IPS-15b (cell line): ENCODE measurements at regions not wholly inside any gene's neighbourhood (a gene's known extent, or its start where the extent isn't known, plus 50 kb on each side); places are given as distances from the start of the nearest gene placed in this dataset.

Experiments
- H3K27me3 ChIP-seq: one replicate; pipeline ENCODE4 v1.6.1; 2013; ENCODE audit warnings: low read length; ENCODE audit not compliant: control insufficient read depth, insufficient read depth
- H3K36me3 ChIP-seq: one replicate; pipeline ENCODE4 v1.6.1; 2013; ENCODE audit warnings: low read length; ENCODE audit not compliant: control insufficient read depth, insufficient read depth
- H3K4me1 ChIP-seq: one replicate; pipeline ENCODE4 v1.6.1; 2013; ENCODE audit warnings: mild to moderate bottlenecking, low read length; ENCODE audit not compliant: control insufficient read depth, insufficient read depth
- H3K4me3 ChIP-seq: one replicate; pipeline ENCODE4 v1.5.1; 2013; ENCODE audit warnings: low read depth, low read length
- H3K9ac ChIP-seq: one replicate; pipeline ENCODE4 v1.6.1; 2013; ENCODE audit warnings: low read depth, mild to moderate bottlenecking, low read length
- H3K9me3 ChIP-seq: one replicate; pipeline ENCODE4 v1.6.1; 2013; ENCODE audit warnings: mild to moderate bottlenecking, low read length; ENCODE audit not compliant: control insufficient read depth, insufficient read depth

DNA sequence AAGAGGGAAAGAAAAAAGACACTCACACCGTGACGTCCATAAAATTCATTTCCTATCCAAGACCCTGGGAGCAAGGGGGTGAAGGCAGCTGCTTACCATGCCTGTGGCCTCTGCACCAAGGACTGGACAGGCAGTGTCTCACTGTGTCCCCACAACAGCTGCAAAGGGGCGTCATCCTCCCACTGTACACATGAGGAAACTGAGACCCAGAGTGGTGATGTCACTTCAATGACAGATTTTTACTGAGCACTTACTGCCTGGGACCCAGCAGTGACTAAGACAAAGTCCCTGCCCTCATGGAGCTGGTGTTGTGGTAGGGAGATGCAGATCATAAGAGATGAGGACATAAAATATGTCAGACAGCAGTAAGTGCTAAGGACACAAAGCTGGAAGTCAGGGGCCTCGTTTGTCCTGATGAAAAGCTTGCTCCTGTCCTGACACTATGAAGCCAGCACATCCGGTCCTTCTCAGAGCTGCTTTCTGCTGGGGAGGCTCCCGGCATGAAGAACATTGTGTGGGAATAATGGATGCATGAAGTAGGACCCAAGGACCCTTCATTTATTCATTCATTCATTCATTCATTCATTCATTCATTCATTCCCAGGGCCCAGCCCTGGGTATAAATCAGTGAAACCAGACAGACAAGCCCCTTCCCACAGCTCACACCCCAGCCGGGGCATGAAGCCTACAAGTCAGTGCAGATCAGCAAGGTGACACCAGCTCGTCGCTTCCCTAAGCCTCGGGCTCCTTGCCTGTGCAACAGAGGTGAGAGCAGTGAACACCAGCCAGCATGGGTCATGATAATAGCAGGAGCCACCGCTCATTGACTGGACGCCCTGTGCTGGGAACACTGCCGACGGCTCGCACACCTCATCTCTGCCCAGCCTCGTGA, 473.7 kb downstream of the MATN1 start:
- no peaks in the 10 kb centered on the region for H3K4me1 ChIP-seq
- H3K4me3 ChIP-seq: no peak overlapping the region
- no peaks in the 10 kb centered on the region for H3K27me3 ChIP-seq
- H3K9me3 ChIP-seq: no peaks in the 10 kb centered on the region
- no peak overlapping the region for H3K9ac ChIP-seq
- H3K36me3 ChIP-seq: no peaks in the 10 kb centered on the region

DNA sequence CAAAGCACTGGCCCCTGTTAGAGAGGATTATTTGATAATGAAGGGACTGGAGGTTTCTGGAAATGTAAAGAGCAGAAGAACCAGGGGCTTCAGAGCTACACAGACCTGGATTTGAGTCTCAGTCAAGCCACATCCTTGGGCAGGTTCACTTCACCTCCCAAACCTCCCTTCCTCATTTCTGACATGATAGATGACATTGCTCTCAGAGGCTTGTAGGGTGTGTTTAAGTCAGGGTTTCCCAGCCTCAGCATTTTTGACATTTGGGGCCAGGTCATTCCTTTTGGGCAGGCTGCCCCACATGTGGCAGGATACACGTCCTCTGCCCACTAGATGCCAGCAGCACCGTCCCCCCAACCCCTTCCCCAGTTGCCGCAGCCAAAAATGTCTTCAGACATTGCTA, 474.6 kb downstream of the MATN1 start:
- Histone ChIP-seq H3K27me3 (no peaks in the 10 kb centered on the region), H3K9me3 (no peaks in the 10 kb centered on the region), H3K36me3 (no peaks in the 10 kb centered on the region), H3K9ac (no peak overlapping the region), H3K4me1 (no peaks in the 10 kb centered on the region), H3K4me3 (no peak overlapping the region)

DNA sequence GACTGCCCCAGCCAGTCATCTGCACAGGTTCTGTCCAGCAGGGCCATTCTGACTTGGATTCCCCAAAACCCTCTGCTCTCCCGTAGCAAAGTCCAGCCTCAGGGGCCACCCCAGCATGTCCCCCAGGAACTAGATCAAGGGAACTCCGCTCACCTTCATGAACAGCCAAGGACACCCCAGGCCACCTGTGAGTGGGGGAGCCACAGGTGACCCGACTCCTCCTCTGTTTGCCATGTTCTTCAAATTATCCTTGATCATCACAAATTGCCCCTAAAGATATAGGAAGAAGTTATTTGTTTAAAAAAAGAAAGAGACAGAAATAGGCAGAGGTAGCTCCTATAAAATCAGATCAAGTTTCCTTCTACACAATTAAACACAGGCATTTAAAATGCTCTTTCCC, 475.0 kb downstream of the MATN1 start:
- Histone ChIP-seq H3K4me3 (no peak overlapping the region), H3K27me3 (no peaks in the 10 kb centered on the region), H3K9ac (no peak overlapping the region), H3K9me3 (no peaks in the 10 kb centered on the region), H3K4me1 (no peaks in the 10 kb centered on the region), H3K36me3 (no peaks in the 10 kb centered on the region)

DNA sequence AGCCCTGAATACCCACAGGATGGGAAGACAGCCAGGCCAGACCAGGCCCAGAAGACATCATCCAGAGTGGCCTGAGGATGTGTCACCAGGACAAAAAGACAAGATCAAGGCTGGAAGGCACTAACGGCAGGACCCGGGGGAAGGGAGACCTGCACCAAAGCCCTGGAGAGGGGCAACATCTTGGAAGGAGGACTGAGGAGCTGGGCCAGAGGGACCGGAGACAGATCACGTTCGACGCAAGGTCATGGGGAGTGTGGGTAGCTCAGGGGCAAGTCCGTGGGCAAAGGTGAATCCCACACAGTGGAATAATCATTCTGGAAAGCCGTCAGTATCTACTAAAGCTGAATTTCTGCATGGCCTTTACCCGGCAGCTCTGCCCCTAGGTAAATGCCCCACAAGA, 478.6 kb downstream of the MATN1 start:
- Histone ChIP-seq H3K4me3 (no peak overlapping the region), H3K9me3 (no peaks in the 10 kb centered on the region), H3K27me3 (no peaks in the 10 kb centered on the region), H3K9ac (no peak overlapping the region), H3K36me3 (no peaks in the 10 kb centered on the region), H3K4me1 (no peaks in the 10 kb centered on the region)

DNA sequence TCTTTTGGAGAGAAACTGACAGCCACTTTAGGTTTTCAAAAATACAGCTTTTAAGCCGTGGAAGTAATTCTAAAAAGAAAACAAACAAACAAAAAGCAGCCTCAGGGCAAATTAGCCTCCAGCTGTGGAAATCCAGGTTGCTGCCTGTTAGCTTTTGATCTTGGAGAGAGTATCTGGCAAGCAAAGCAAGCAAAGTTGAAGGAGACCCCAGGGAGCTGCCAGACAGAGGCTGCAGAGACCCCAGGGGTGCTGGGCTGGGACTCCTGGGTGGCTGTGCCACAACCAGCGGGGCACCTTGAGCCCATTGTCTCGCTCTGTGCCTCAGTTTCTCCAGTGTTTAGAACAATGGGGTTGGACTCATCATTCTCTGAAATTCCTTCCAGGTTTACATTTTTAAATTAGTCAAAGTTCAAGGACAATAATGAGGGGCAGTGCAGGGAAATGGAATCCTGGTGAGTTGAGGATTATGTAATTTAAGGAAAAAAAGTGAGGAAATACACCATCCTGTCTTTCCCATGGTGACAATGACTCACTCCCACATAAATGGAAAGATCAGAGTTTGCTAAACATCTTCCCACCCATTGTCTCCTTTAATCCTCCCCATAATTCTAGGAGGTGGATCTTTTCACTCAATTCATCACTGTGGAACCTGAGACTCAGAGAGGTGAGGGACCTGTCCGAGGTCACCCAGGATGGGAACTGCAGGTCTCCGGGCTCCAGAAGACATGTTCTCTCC, 480.5 kb downstream of the MATN1 start:
- Histone ChIP-seq H3K4me1 (no peaks in the 10 kb centered on the region), H3K9me3 (no peaks in the 10 kb centered on the region), H3K4me3 (no peak overlapping the region), H3K36me3 (no peaks in the 10 kb centered on the region), H3K27me3 (no peaks in the 10 kb centered on the region), H3K9ac (no peak overlapping the region)

DNA sequence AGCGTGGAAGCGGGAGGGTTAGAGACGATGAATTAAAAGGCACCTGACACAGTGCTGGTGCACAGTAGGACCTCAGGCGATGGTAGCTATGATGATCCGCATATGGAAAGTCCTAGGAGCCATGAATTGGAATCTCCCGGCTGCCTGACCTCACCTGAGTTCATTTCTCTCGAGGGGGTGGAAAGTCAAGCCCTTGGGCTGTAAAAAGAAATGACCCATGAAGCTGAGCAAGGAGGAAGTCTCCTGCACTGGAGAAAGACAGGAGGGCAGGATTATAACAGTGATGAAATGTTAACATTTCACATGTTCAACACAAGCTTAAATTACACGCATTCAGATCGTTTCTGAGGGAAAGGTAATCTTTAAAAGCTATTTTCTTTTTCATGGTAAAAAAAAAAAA, 481.2 kb downstream of the MATN1 start:
- H3K9ac ChIP-seq: no peak overlapping the region
- H3K27me3 ChIP-seq: no peaks in the 10 kb centered on the region
- no peaks in the 10 kb centered on the region for H3K36me3 ChIP-seq
- H3K4me1 ChIP-seq: no peaks in the 10 kb centered on the region
- no peak overlapping the region for H3K4me3 ChIP-seq
- H3K9me3 ChIP-seq: no peaks in the 10 kb centered on the region

DNA sequence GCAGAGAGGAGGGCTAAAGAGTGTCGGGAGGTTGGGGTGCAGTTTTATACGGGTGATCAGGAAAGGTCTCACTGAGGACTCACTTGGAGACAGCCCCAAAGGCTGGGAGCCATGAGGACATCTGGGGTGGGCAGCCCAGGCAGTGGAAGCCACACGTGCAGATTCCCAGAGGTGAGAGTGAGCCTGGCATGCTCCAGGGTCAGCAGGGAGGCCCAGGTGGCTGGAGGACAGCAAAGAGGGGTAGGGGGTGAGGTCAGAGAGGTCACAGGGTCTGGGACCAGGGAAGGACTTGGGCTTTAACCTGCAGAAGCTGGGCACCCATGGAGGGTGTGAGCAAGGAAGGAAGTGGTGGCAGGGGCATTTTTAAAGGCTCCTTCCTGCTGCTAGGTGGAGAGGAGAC, 481.7 kb downstream of the MATN1 start:
- Histone ChIP-seq H3K27me3 (no peaks in the 10 kb centered on the region), H3K9ac (no peak overlapping the region), H3K4me1 (no peaks in the 10 kb centered on the region), H3K4me3 (no peak overlapping the region), H3K9me3 (no peaks in the 10 kb centered on the region), H3K36me3 (no peaks in the 10 kb centered on the region)

DNA sequence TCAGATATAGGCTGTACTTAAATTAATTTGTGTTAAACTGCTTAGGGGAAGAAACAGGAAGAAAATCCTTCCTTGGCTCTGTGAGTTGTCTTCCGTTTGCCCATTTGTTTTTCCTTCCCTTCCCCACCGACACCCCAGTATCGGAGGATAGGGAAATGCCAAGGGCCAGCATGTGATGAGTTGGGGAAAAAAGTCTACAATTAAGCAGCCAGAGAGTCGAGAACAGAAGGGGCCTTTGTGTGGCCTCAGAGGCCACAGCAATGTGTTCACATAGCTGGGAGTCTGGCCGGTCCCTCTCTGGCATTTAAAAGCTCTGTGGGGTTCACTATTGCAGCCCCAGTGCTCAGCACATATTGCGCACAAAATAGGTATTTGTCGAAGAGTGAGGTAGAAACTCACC, 489.3 kb downstream of the MATN1 start:
- Histone ChIP-seq H3K36me3 (no peaks in the 10 kb centered on the region), H3K9me3 (no peaks in the 10 kb centered on the region), H3K4me1 (no peaks in the 10 kb centered on the region), H3K27me3 (no peaks in the 10 kb centered on the region), H3K9ac (no peak overlapping the region), H3K4me3 (no peak overlapping the region)

DNA sequence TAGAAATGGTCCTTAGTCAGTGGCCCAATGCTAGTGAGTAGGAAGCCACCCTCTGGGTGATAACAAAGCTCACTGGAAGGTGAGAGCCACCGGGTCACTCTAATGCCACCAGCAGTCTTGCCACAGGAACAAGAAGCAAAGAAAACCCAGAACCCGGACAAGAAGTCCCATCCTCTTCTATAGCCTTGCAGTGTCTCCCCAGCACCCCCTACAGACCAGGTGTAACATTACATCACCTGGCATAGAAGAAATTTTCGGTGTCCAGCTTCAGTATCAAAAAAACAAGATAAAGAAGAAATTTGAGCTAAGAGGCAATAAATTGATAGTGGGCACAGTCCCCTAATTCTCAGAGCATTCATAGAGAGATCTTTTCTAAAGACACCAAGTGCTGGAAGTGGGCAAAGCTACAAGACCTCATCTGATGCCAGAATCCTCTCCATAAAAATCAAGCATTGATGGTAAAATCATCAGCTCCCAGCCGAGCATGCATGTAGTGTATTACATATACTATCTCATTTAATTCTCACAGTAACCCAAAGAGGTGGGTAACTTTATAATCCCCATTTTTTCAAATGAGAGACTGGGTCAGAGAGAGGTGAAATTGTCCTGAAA, 491.0 kb downstream of the MATN1 start:
- no peaks in the 10 kb centered on the region for H3K36me3 ChIP-seq
- H3K4me1 ChIP-seq: no peaks in the 10 kb centered on the region
- no peak overlapping the region for H3K4me3 ChIP-seq
- no peaks in the 10 kb centered on the region for H3K27me3 ChIP-seq
- H3K9ac ChIP-seq: no peak overlapping the region
- no peaks in the 10 kb centered on the region for H3K9me3 ChIP-seq

DNA sequence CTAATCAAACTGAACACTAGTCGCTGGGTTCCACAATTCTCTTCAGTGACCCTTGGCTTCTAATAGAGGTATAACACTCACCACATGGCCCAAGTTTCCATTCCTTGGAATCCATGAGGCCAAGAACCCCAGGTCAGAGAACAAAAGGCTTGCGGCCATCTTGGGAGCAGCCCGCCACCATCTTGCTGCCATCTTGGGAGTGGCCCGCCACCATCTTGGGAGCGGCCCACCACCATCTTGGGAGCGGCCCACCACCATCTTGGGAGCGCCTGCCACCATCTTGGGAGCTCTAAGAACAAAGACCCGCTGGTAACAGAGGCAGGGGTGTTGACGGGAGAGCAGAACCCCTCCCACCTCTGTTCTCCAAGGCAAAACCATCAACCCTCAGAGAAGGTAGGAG, 493.4 kb downstream of the MATN1 start:
- Histone ChIP-seq H3K36me3 (no peaks in the 10 kb centered on the region), H3K4me3 (no peak overlapping the region), H3K27me3 (no peaks in the 10 kb centered on the region), H3K9me3 (no peaks in the 10 kb centered on the region), H3K9ac (no peak overlapping the region), H3K4me1 (no peaks in the 10 kb centered on the region)

DNA sequence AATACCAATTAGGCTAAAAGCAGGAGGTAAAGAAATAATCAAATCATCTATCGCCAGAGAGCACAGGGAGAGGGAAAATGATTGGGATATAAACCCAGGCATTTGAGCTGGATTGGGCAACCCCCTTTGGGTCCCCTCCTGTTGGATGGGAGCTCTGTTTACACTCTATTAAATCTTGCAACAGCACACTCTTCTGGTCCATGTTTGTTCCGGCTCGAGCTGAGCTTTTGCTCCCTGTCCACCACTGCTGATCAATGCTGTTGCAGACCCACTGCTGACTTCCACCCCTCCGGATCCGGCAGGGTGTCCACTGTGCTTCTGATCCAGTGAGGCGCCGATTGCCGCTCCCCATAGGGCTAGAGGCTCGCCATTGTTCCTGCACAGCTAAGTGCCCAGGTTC, 493.8 kb downstream of the MATN1 start:
- no peak overlapping the region for H3K9ac ChIP-seq
- H3K4me3 ChIP-seq: no peak overlapping the region
- no peaks in the 10 kb centered on the region for H3K4me1 ChIP-seq
- H3K36me3 ChIP-seq: no peaks in the 10 kb centered on the region
- no peaks in the 10 kb centered on the region for H3K9me3 ChIP-seq
- no peaks in the 10 kb centered on the region for H3K27me3 ChIP-seq

DNA sequence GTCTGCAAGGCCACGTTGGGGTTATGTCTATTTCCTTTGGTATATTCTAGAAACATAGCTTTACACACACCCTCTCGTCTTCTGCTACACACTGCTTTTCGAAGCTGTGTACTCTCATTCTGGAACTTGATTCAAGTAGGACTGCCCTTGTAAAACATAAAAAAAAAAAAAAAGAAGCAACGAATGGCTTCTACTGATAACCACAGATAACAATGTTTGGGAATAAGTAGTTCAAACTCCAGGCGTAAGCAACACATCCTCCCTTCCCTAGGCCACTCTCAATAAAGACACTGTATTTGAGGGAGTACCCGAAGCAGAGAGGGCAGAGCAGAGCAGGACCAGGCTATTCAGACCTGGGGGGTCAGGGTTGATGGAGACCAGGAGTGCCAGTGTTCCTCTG, 496.7 kb downstream of the MATN1 start:
- Histone ChIP-seq H3K36me3 (no peaks in the 10 kb centered on the region), H3K4me3 (no peak overlapping the region), H3K27me3 (no peaks in the 10 kb centered on the region), H3K9ac (no peak overlapping the region), H3K9me3 (no peaks in the 10 kb centered on the region), H3K4me1 (no peaks in the 10 kb centered on the region)
